ENCODE measurements at regions not wholly inside any gene's neighbourhood (a gene's known extent, or its start where the extent isn't known, plus 50 kb on each side); places are given as distances from the start of the nearest gene placed in this dataset.

GRCh38 chr13:74695021-74695800 is 561.0 kb upstream of the KLF12 start:
- POLR2A ChIA-PET (ENCODE audit: partially characterized antibody): no interaction called here
- 78% methylated on average over 11 of the region's 11 CpGs; no CpG with 5 or more reads in 1 of the 2 experiments for WGBS, 2 experiments (ENCODE audit: extremely low coverage in 1 of 2, insufficient coverage in 1 of 2, insufficient read length in 1 of 2, insufficient replicate concordance in 2 of 2, low coverage in 1 of 2, low lambda C conversion rate in 2 of 2, missing lambda C conversion rate in 1 of 2)
- CTCF ChIA-PET (ENCODE audit: partially characterized antibody): interaction anchor here (0.7 to 0.9 kb wide), 2 partner anchors 23 to 704 kb away, joined by 3 to 4 read pairs; no protein-coding TSS in a partner anchor
- no peak overlapping the region for H3K4me3 ChIP-seq (ENCODE audit: extremely low read depth in 1 of 4, insufficient read depth in 2 of 4, low read depth in 3 of 4, low read length in 4 of 4)
- H2BK20ac ChIP-seq (ENCODE audit: low read length): no peak overlapping the region
- no peaks in the 10 kb centered on the region for H3K9me3 ChIP-seq (ENCODE audit: insufficient read depth in 2 of 2, low read depth in 1 of 2, low read length in 1 of 2)
- peaks cover 0 to 4% (median 3%) of the 10 kb centered on the region in 4 experiments; a peak in 3 of 7 replicates for H3K4me1 ChIP-seq (replicated peaks in 1 of 4; ENCODE audit: control insufficient read depth in 3 of 4, insufficient read depth in 4 of 4, low read length in 3 of 4)
- H2BK12ac ChIP-seq (ENCODE audit: low read depth, low read length): no peak overlapping the region
- FAIRE-seq (no peak), DNase-seq (ENCODE audit: low read depth in 1 of 2, low spot score in 2 of 2) (no peak)
- H4K91ac ChIP-seq (replicated peaks; ENCODE audit: insufficient read length, low read length): no peak overlapping the region
- no peak overlapping the region for H3K27ac ChIP-seq (ENCODE audit: low read depth, low read length)
- no peak overlapping the region for H4K8ac ChIP-seq (ENCODE audit: extremely low read depth, insufficient read depth, low read length)
- no peaks in the 10 kb centered on the region for H4K20me1 ChIP-seq (replicated peaks in 1 of 2; ENCODE audit: control insufficient read depth in 1 of 2, insufficient read depth in 2 of 2, low read length in 2 of 2)
- no peak overlapping the region for H3K4ac ChIP-seq (replicated peaks; ENCODE audit: insufficient read length, low read depth, low read length)
- H3K4me2 ChIP-seq (ENCODE audit: insufficient read depth in 1 of 2, low read depth in 2 of 2, low read length in 2 of 2): no peak overlapping the region
- H3K79me1 ChIP-seq (ENCODE audit: low read depth, low read length): no peaks in the 10 kb centered on the region
- no peak overlapping the region for H2AFZ ChIP-seq (ENCODE audit: low read length)
- H2AK5ac ChIP-seq (ENCODE audit: low read depth, low read length): no peak overlapping the region
- H4K5ac ChIP-seq (ENCODE audit: insufficient read length, low read depth, low read length): no peak overlapping the region
- no peak overlapping the region for H3K18ac ChIP-seq (ENCODE audit: extremely low read depth, low read length)
- TF ChIP-seq JUN (IDR thresholded peaks at IDR 0.05; ENCODE audit: low read depth, low read length) (no peak), YY1 (IDR thresholded peaks at IDR 0.05; ENCODE audit: low read depth, low read length) (no peak), POLR2A (IDR thresholded peaks at IDR 0.05; ENCODE audit: control extremely low read depth in 1 of 2, low read depth in 2 of 2, low read length in 2 of 2) (no peak), GABPA (IDR thresholded peaks at IDR 0.05; ENCODE audit: borderline replicate concordance, insufficient read depth, low read length) (no peak), MAX (IDR thresholded peaks at IDR 0.05) (no peak), SRF (IDR thresholded peaks at IDR 0.05; ENCODE audit: low read depth, low read length) (no peak), EGR1 (IDR thresholded peaks at IDR 0.05; ENCODE audit: borderline replicate concordance, low read depth, low read length) (no peak), RFX5 (IDR thresholded peaks at IDR 0.05; ENCODE audit: borderline replicate concordance, low read depth, low read length) (no peak), KDM4A (IDR thresholded peaks at IDR 0.05; ENCODE audit: low read depth, low read length, severe bottlenecking) (no peak), FOSL1 (IDR thresholded peaks at IDR 0.05; ENCODE audit: insufficient read depth, low read depth, low read length) (no peak), CREB1 (IDR thresholded peaks at IDR 0.05) (no peak), NRF1 (IDR thresholded peaks at IDR 0.05; ENCODE audit: low read depth, low read length) (no peak), POU5F1 (IDR thresholded peaks at IDR 0.05; ENCODE audit: low read depth, low read length) (no peak), SP4 (IDR thresholded peaks at IDR 0.05; ENCODE audit: low read length) (no peak), CHD2 (IDR thresholded peaks at IDR 0.05; ENCODE audit: low read length) (no peak)
- no peak overlapping the region for H3K23ac ChIP-seq (ENCODE audit: insufficient read length)
- no peak overlapping the region for H3K9ac ChIP-seq (replicated peaks in 1 of 4; ENCODE audit: extremely low read depth in 1 of 4, low read depth in 3 of 4, low read length in 3 of 4)
- no peak overlapping the region for H2BK15ac ChIP-seq (ENCODE audit: low read length)
- no peaks in the 10 kb centered on the region for H3K79me2 ChIP-seq (ENCODE audit: control insufficient read depth in 1 of 2, insufficient read depth in 2 of 2, low read length in 2 of 2)
- no peak overlapping the region for H3K14ac ChIP-seq (ENCODE audit: insufficient read length)
- H3K56ac ChIP-seq (replicated peaks; ENCODE audit: insufficient read length, low read depth, low read length): no peak overlapping the region
- no peaks in the 10 kb centered on the region for H3K36me3 ChIP-seq (ENCODE audit: control insufficient read depth in 2 of 4, insufficient read depth in 4 of 4, low read length in 3 of 4)
- no peak overlapping the region for H2BK120ac ChIP-seq (replicated peaks; ENCODE audit: low read depth, low read length)
- H2BK5ac ChIP-seq (ENCODE audit: low read depth, low read length): no peak overlapping the region
- H3K27me3 ChIP-seq (replicated peaks in 1 of 4; ENCODE audit: control insufficient read depth in 3 of 4, extremely low read depth in 1 of 4, insufficient read depth in 3 of 4, low read length in 3 of 4): no peaks in the 10 kb centered on the region
- H3K23me2 ChIP-seq (ENCODE audit: low read depth, low read length): no peaks in the 10 kb centered on the region
